ENCODE measurements at regions not wholly inside any gene's neighbourhood (a gene's known extent, or its start where the extent isn't known, plus 50 kb on each side); places are given as distances from the start of the nearest gene placed in this dataset.

DNA sequence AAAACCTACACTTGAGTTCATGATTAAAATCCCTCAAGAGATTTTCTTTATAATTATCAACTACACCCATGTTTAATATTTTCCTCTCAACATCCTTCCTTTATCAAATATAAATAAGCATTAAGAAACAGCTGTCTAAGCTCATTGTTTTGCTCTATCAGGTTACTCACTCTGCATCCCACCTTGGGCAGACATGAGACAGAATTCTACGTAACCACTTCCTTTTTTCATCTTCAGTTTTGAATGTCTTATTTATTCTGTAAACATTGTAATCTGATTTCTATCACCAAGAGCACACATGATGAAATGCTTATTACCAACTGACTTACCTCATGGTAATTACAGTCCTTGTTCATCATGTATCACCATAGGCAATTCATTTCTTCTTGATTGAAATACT is 1256.6 kb upstream of the ATXN8OS start:
- Histone ChIP-seq H3K9me3 (ENCODE audit: control insufficient read depth in 2 of 2, insufficient read depth in 1 of 2, low read depth in 1 of 2, low read length in 1 of 2) (no peaks in the 10 kb centered on the region), H3K36me3 (ENCODE audit: control insufficient read depth in 3 of 3, insufficient read depth in 2 of 3, low read depth in 1 of 3, low read length in 3 of 3) (no peaks in the 10 kb centered on the region), H3K27me3 (ENCODE audit: control insufficient read depth in 3 of 3, insufficient read depth in 3 of 3, low read length in 3 of 3) (no peaks in the 10 kb centered on the region), H3K4me1 (ENCODE audit: control insufficient read depth in 3 of 3, insufficient read depth in 2 of 3, low read depth in 1 of 3, low read length in 2 of 3) (no peaks in the 10 kb centered on the region), H3K4me3 (ENCODE audit: low read depth in 1 of 3, low read length in 3 of 3) (no peak overlapping the region), H3K27ac (ENCODE audit: low read depth in 1 of 3, low read length in 2 of 3) (no peak overlapping the region)
- DNase-seq (no peak), FAIRE-seq (no peak)
- WGBS, 3 donors: 18 to 56% (median 36%) methylated on average over 1 of the region's 1 CpG

DNA sequence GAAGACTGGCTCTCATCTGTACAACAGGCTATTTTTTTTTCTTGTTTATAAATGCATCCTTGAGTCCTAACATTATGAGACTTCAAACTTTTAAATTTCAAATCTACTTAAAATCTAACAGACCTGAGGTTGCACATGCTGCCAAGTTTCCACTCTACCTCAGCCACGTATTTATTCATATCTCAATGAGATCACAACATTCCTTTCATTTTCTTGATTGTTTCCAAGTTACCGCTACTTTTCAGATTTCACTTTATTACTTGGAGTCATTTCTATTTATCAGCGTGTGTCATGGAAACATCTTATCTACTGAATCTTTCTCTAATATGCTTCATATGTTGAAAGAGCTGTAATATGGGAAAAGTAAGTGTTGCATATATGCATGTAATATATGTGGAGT is 1257.5 kb upstream of the ATXN8OS start:
- 36 to 73% (median 60%) methylated on average over 3 of the region's 3 CpGs for WGBS, 3 donors
- Histone ChIP-seq H3K27ac (ENCODE audit: low read depth in 1 of 3, low read length in 2 of 3) (no peak overlapping the region), H3K4me3 (ENCODE audit: low read depth in 1 of 3, low read length in 3 of 3) (no peak overlapping the region), H3K4me1 (ENCODE audit: control insufficient read depth in 3 of 3, insufficient read depth in 2 of 3, low read depth in 1 of 3, low read length in 2 of 3) (no peaks in the 10 kb centered on the region), H3K9me3 (ENCODE audit: control insufficient read depth in 2 of 2, insufficient read depth in 1 of 2, low read depth in 1 of 2, low read length in 1 of 2) (no peaks in the 10 kb centered on the region), H3K36me3 (ENCODE audit: control insufficient read depth in 3 of 3, insufficient read depth in 2 of 3, low read depth in 1 of 3, low read length in 3 of 3) (no peaks in the 10 kb centered on the region), H3K27me3 (ENCODE audit: control insufficient read depth in 3 of 3, insufficient read depth in 3 of 3, low read length in 3 of 3) (no peaks in the 10 kb centered on the region)
- FAIRE-seq: no peak
- DNase-seq: no peak

DNA sequence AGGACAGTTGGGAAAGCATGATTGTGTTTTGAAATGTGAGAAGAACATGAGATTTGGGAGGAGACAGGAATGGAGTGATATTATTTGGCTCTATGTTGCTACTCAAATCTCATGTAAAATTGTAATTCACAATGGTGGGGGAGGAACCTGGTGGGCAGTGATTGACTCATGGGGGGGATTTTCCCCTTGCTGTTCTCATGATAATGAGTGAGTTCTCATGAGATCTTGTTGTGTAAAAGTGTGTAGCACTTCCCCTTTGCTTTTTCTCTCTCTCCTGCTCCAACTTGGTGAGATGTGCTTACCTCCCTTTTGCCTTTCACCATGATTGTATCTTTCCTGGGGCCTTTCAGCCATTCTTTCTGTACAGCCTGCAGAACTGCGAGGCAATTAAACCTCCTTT is 1261.0 kb upstream of the ATXN8OS start:
- DNase-seq (no peak), FAIRE-seq (no peak)
- H3K27me3 ChIP-seq (ENCODE audit: control insufficient read depth in 3 of 3, insufficient read depth in 3 of 3, low read length in 3 of 3): no peaks in the 10 kb centered on the region
- no peak overlapping the region for H3K27ac ChIP-seq (ENCODE audit: low read depth in 1 of 3, low read length in 2 of 3)
- no peaks in the 10 kb centered on the region for H3K9me3 ChIP-seq (ENCODE audit: control insufficient read depth in 2 of 2, insufficient read depth in 1 of 2, low read depth in 1 of 2, low read length in 1 of 2)
- no peaks in the 10 kb centered on the region for H3K4me1 ChIP-seq (ENCODE audit: control insufficient read depth in 3 of 3, insufficient read depth in 2 of 3, low read depth in 1 of 3, low read length in 2 of 3)
- H3K36me3 ChIP-seq (ENCODE audit: control insufficient read depth in 3 of 3, insufficient read depth in 2 of 3, low read depth in 1 of 3, low read length in 3 of 3): no peaks in the 10 kb centered on the region
- 52 to 68% (median 57%) methylated on average over 1 of the region's 1 CpG for WGBS, 3 donors
- no peak overlapping the region for H3K4me3 ChIP-seq (ENCODE audit: low read depth in 1 of 3, low read length in 3 of 3)

DNA sequence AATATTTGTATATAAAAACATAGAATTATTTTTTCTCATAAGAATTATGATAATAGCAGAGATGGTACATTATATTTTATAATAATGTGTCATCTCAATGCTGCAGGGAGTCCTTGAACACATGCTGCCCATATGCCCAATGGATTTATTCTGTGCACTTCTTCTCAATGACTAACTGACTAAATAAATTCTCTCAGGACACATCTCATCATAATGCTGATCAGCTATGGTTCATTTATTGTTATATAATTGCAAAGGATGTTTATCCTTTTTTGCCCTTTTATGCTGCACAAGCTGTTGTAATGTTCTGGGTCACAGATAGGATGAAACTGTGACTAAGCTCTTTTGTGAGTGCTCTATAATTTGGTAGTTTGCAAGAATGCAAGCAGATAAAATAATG is 1273.3 kb upstream of the ATXN8OS start:
- FAIRE-seq: no peak
- Histone ChIP-seq H3K4me3 (ENCODE audit: low read depth in 1 of 3, low read length in 3 of 3) (no peak overlapping the region), H3K36me3 (ENCODE audit: control insufficient read depth in 3 of 3, insufficient read depth in 2 of 3, low read depth in 1 of 3, low read length in 3 of 3) (no peaks in the 10 kb centered on the region), H3K27ac (ENCODE audit: low read depth in 1 of 3, low read length in 2 of 3) (no peak overlapping the region), H3K4me1 (ENCODE audit: control insufficient read depth in 3 of 3, insufficient read depth in 2 of 3, low read depth in 1 of 3, low read length in 2 of 3) (no peaks in the 10 kb centered on the region), H3K9me3 (ENCODE audit: control insufficient read depth in 2 of 2, insufficient read depth in 1 of 2, low read depth in 1 of 2, low read length in 1 of 2) (no peaks in the 10 kb centered on the region), H3K27me3 (ENCODE audit: control insufficient read depth in 3 of 3, insufficient read depth in 3 of 3, low read length in 3 of 3) (no peaks in the 10 kb centered on the region)
- DNase-seq: no peak

DNA sequence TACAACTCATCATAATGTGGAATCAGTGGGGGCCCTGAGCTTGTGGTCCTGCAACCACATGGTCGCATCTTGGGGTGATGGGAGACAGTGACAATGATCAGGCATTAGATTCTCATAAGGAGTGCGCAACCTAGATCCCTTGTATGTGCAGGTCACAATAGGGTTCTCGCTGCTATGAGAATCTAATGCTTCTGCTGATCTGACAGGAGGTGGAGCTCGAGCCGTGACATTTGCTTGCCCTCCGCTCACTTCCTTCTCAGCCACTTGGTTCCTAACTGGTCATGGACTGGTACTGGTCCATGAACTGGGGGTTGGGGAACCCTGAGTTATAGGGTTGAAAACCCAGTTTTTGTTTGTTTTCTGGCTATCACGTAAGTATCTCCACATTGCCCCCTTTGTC is 1290.9 kb upstream of the ATXN8OS start:
- no peaks in the 10 kb centered on the region for H3K9me3 ChIP-seq (ENCODE audit: control insufficient read depth in 2 of 2, insufficient read depth in 1 of 2, low read depth in 1 of 2, low read length in 1 of 2)
- H3K4me3 ChIP-seq (ENCODE audit: low read depth in 1 of 3, low read length in 3 of 3): no peak overlapping the region
- no peak for DNase-seq
- no peaks in the 10 kb centered on the region for H3K4me1 ChIP-seq (ENCODE audit: control insufficient read depth in 3 of 3, insufficient read depth in 2 of 3, low read depth in 1 of 3, low read length in 2 of 3)
- H3K27me3 ChIP-seq (ENCODE audit: control insufficient read depth in 3 of 3, insufficient read depth in 3 of 3, low read length in 3 of 3): no peaks in the 10 kb centered on the region
- 79 to 92% (median 80%) methylated on average over 7 of the region's 7 CpGs for WGBS, 3 donors
- FAIRE-seq: no peak
- H3K27ac ChIP-seq (ENCODE audit: low read depth in 1 of 3, low read length in 2 of 3): no peak overlapping the region
- no peaks in the 10 kb centered on the region for H3K36me3 ChIP-seq (ENCODE audit: control insufficient read depth in 3 of 3, insufficient read depth in 2 of 3, low read depth in 1 of 3, low read length in 3 of 3)

DNA sequence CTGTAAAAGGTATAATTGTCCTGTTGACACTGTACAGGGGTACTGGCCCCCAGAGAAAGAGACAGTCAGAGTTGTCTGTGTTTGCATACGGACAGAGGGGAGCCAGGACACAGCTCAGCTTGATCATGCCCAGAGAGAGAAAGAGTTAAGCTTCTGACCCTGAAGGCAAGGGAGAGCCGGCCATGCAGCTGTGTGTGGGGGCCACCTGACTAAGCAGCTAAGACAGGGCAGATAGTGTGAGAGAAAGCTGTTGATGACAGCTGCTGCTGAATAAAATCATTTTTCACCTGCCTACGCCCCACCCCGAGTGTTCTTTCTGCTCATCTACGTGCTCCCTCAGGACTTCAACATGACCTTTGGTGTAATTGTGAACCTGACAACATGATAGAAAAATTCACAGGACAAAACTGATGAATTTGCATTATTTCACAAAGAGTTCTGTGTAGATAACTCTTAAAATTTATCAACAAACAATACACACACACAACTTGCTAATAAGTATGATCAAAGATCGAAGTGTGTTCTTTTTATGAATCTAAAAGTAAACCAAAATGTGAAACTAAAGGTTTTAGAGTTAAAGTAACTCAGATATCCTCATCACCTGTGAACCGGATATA is 1294.3 kb upstream of the ATXN8OS start:
- no peak overlapping the region for H3K27ac ChIP-seq (ENCODE audit: low read depth in 1 of 3, low read length in 2 of 3)
- H3K4me1 ChIP-seq (ENCODE audit: control insufficient read depth in 3 of 3, insufficient read depth in 2 of 3, low read depth in 1 of 3, low read length in 2 of 3): no peaks in the 10 kb centered on the region
- no peaks in the 10 kb centered on the region for H3K27me3 ChIP-seq (ENCODE audit: control insufficient read depth in 3 of 3, insufficient read depth in 3 of 3, low read length in 3 of 3)
- DNase-seq: no peak
- WGBS, 3 donors: 46 to 63% (median 58%) methylated on average over 7 of the region's 7 CpGs
- FAIRE-seq: no peak
- no peaks in the 10 kb centered on the region for H3K36me3 ChIP-seq (ENCODE audit: control insufficient read depth in 3 of 3, insufficient read depth in 2 of 3, low read depth in 1 of 3, low read length in 3 of 3)
- no peak overlapping the region for H3K4me3 ChIP-seq (ENCODE audit: low read depth in 1 of 3, low read length in 3 of 3)
- H3K9me3 ChIP-seq (ENCODE audit: control insufficient read depth in 2 of 2, insufficient read depth in 1 of 2, low read depth in 1 of 2, low read length in 1 of 2): no peaks in the 10 kb centered on the region

DNA sequence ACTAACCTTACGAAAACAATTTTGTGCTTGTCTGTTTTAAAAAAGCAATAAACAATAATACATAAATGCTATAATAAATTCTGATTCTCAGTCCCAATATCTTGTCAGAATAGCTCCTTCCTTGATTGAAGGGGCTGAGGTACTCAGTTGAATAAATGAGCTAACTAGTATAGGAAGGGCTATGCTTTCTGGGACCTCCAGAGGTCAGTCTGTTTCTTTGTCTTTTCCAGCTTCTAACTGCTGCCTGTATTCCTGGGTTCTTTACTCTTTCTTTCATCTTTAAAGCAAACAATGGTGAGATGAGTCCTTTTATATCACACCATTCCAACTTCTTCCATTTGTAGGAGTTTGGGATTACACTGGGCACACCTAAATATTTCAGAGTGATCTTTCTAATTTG is 1297.0 kb upstream of the ATXN8OS start:
- Histone ChIP-seq H3K27ac (ENCODE audit: low read depth in 1 of 3, low read length in 2 of 3) (no peak overlapping the region), H3K27me3 (ENCODE audit: control insufficient read depth in 3 of 3, insufficient read depth in 3 of 3, low read length in 3 of 3) (no peaks in the 10 kb centered on the region), H3K9me3 (ENCODE audit: control insufficient read depth in 2 of 2, insufficient read depth in 1 of 2, low read depth in 1 of 2, low read length in 1 of 2) (no peaks in the 10 kb centered on the region), H3K4me3 (ENCODE audit: low read depth in 1 of 3, low read length in 3 of 3) (no peak overlapping the region), H3K4me1 (ENCODE audit: control insufficient read depth in 3 of 3, insufficient read depth in 2 of 3, low read depth in 1 of 3, low read length in 2 of 3) (no peaks in the 10 kb centered on the region), H3K36me3 (ENCODE audit: control insufficient read depth in 3 of 3, insufficient read depth in 2 of 3, low read depth in 1 of 3, low read length in 3 of 3) (no peaks in the 10 kb centered on the region)
- FAIRE-seq: no peak
- 0 to 28% (median 0%) methylated on average over 1 of the region's 1 CpG for WGBS, 3 donors
- DNase-seq: peak in 1 of 2 donors; percentile 1

DNA sequence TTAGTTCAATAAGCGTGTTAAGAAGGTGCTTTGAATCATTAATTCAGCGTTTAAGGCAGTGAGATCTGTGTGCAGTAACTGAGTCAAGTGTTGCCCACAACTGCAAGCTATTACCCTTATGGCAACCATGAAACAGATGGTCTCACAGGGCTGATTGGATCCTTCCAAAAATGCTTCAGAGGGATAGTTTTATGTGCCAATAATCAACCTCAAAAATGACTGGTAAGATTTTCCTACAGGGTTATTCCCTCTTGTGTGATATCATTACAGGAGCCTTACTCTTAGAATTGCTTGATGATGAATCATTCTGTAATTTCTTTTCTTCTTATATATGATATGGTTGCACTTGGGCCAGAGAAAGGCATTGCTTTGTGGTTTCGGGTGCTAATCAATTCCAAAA is 1299.2 kb upstream of the ATXN8OS start:
- Histone ChIP-seq H3K36me3 (ENCODE audit: control insufficient read depth in 3 of 3, insufficient read depth in 2 of 3, low read depth in 1 of 3, low read length in 3 of 3) (no peaks in the 10 kb centered on the region), H3K27me3 (ENCODE audit: control insufficient read depth in 3 of 3, insufficient read depth in 3 of 3, low read length in 3 of 3) (no peaks in the 10 kb centered on the region), H3K4me1 (ENCODE audit: control insufficient read depth in 3 of 3, insufficient read depth in 2 of 3, low read depth in 1 of 3, low read length in 2 of 3) (no peaks in the 10 kb centered on the region), H3K27ac (ENCODE audit: low read depth in 1 of 3, low read length in 2 of 3) (no peak overlapping the region), H3K9me3 (ENCODE audit: control insufficient read depth in 2 of 2, insufficient read depth in 1 of 2, low read depth in 1 of 2, low read length in 1 of 2) (no peaks in the 10 kb centered on the region), H3K4me3 (ENCODE audit: low read depth in 1 of 3, low read length in 3 of 3) (no peak overlapping the region)
- DNase-seq: no peak
- no peak for FAIRE-seq
- 71 to 84% (median 80%) methylated on average over 3 of the region's 3 CpGs for WGBS, 3 donors

DNA sequence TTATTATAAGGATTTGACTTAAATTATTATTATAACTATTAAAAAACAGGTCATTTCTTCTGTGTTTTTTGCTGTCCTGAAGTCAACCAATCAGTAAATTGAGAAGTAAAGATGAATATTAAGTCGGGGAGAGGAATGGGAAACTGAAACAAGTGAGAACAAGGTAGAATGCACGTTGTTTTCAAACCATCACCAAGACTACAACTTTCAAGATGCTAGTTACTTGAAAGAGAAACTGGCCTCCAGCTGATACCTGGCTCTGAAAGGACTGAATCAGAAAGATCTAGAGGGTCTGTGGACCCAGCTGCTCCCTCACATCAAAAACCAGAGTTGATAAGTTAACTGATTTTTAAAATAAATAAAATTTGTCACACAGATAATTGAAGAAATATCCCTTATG is 1301.5 kb upstream of the ATXN8OS start:
- no peak overlapping the region for H3K27ac ChIP-seq (ENCODE audit: low read depth in 1 of 3, low read length in 2 of 3)
- no peaks in the 10 kb centered on the region for H3K4me1 ChIP-seq (ENCODE audit: control insufficient read depth in 3 of 3, insufficient read depth in 2 of 3, low read depth in 1 of 3, low read length in 2 of 3)
- WGBS, 3 donors: 46 to 73% (median 52%) methylated on average over 2 of the region's 2 CpGs
- no peak for FAIRE-seq
- H3K27me3 ChIP-seq (ENCODE audit: control insufficient read depth in 3 of 3, insufficient read depth in 3 of 3, low read length in 3 of 3): no peaks in the 10 kb centered on the region
- H3K4me3 ChIP-seq (ENCODE audit: low read depth in 1 of 3, low read length in 3 of 3): no peak overlapping the region
- no peaks in the 10 kb centered on the region for H3K9me3 ChIP-seq (ENCODE audit: control insufficient read depth in 2 of 2, insufficient read depth in 1 of 2, low read depth in 1 of 2, low read length in 1 of 2)
- no peak for DNase-seq
- H3K36me3 ChIP-seq (ENCODE audit: control insufficient read depth in 3 of 3, insufficient read depth in 2 of 3, low read depth in 1 of 3, low read length in 3 of 3): no peaks in the 10 kb centered on the region
